ENCODE measurements at regions not wholly inside any gene's neighbourhood (a gene's known extent, or its start where the extent isn't known, plus 50 kb on each side); places are given as distances from the start of the nearest gene placed in this dataset.

- TF ChIP-seq, protein P1, sequence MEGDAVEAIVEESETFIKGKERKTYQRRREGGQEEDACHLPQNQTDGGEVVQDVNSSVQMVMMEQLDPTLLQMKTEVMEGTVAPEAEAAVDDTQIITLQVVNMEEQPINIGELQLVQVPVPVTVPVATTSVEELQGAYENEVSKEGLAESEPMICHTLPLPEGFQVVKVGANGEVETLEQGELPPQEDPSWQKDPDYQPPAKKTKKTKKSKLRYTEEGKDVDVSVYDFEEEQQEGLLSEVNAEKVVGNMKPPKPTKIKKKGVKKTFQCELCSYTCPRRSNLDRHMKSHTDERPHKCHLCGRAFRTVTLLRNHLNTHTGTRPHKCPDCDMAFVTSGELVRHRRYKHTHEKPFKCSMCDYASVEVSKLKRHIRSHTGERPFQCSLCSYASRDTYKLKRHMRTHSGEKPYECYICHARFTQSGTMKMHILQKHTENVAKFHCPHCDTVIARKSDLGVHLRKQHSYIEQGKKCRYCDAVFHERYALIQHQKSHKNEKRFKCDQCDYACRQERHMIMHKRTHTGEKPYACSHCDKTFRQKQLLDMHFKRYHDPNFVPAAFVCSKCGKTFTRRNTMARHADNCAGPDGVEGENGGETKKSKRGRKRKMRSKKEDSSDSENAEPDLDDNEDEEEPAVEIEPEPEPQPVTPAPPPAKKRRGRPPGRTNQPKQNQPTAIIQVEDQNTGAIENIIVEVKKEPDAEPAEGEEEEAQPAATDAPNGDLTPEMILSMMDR (IDR thresholded peaks at IDR 0.05), result peak in 1 of 3 experiments; percentile 8
- no peak for TF ChIP-seq POLR2A (IDR thresholded peaks at IDR 0.05)
Measured at GRCh38 chr4:90030953-90031352, 96.2 kb upstream of the CCSER1 start.
